IMR-90 (cell line): ENCODE measurements at regions not wholly inside any gene's neighbourhood (a gene's known extent, or its start where the extent isn't known, plus 50 kb on each side); places are given as distances from the start of the nearest gene placed in this dataset.

Source experiments
- NFE2L2 ChIP-seq: fragments of 150-350 bp; IDR thresholded peaks from 2 replicates; pipeline ENCODE4 v1.6.1; 2016; ENCODE audit warnings: low read depth, mild to moderate bottlenecking, low read length
- TF ChIP-seq, protein P1 (sequence below): conservative IDR thresholded peaks from 2 replicates; pipeline ENCODE4 v1.5.1; 2012; ENCODE audit warnings: mild to moderate bottlenecking, low read depth, low read length, improper control_type of control experiment

DNA sequence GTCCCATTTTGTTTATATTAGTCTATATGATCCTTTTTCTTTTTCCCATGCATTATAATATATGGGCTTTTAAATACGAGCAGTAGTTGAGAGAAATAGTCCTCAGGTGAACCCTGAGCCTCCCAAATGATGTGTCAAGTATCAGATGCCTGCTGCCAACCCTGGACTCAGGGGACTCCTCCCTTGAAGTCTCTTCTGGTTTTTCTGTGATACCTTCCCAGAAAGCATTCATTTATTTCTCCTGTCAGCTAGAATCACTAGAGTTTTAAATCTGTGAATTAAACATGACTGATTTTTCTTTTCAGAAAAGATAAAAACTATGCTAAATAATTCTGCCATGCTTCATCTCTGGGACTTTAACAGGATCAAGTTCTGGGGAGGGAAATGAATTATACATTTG, 184.6 kb downstream of the LIG4 start:
- TF ChIP-seq NFE2L2: no peak
- TF ChIP-seq, protein P1, sequence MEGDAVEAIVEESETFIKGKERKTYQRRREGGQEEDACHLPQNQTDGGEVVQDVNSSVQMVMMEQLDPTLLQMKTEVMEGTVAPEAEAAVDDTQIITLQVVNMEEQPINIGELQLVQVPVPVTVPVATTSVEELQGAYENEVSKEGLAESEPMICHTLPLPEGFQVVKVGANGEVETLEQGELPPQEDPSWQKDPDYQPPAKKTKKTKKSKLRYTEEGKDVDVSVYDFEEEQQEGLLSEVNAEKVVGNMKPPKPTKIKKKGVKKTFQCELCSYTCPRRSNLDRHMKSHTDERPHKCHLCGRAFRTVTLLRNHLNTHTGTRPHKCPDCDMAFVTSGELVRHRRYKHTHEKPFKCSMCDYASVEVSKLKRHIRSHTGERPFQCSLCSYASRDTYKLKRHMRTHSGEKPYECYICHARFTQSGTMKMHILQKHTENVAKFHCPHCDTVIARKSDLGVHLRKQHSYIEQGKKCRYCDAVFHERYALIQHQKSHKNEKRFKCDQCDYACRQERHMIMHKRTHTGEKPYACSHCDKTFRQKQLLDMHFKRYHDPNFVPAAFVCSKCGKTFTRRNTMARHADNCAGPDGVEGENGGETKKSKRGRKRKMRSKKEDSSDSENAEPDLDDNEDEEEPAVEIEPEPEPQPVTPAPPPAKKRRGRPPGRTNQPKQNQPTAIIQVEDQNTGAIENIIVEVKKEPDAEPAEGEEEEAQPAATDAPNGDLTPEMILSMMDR: no peak
